PFSK-1 (cell line): ENCODE measurements at regions not wholly inside any gene's neighbourhood (a gene's known extent, or its start where the extent isn't known, plus 50 kb on each side); places are given as distances from the start of the nearest gene placed in this dataset.

Experiments used
- POLR2AphosphoS5 ChIP-seq: IDR thresholded peaks from 2 replicates; pipeline ENCODE4 v1.6.1; 2012; ENCODE audit warnings: low read depth, mild to moderate bottlenecking, control low read depth, low read length, moderate library complexity
- REST ChIP-seq, 2 experiments: IDR thresholded peaks; 2 replicates each; pipeline versions ENCODE4 v1.6.1 to v1.8.0; 2011 to 2012; ENCODE audit warnings: low read depth in 2 of 2, low read length in 2 of 2, control low read depth in 1 of 2, inconsistent platforms in 1 of 2, mild to moderate bottlenecking in 1 of 2, moderate library complexity in 1 of 2; ENCODE audit not compliant: insufficient read depth in 1 of 2
- SIN3A ChIP-seq: IDR thresholded peaks from 2 replicates; pipeline ENCODE4 v1.6.1; 2012; ENCODE audit warnings: mild to moderate bottlenecking, low read length, moderate library complexity, borderline replicate concordance; ENCODE audit not compliant: insufficient read depth

DNA sequence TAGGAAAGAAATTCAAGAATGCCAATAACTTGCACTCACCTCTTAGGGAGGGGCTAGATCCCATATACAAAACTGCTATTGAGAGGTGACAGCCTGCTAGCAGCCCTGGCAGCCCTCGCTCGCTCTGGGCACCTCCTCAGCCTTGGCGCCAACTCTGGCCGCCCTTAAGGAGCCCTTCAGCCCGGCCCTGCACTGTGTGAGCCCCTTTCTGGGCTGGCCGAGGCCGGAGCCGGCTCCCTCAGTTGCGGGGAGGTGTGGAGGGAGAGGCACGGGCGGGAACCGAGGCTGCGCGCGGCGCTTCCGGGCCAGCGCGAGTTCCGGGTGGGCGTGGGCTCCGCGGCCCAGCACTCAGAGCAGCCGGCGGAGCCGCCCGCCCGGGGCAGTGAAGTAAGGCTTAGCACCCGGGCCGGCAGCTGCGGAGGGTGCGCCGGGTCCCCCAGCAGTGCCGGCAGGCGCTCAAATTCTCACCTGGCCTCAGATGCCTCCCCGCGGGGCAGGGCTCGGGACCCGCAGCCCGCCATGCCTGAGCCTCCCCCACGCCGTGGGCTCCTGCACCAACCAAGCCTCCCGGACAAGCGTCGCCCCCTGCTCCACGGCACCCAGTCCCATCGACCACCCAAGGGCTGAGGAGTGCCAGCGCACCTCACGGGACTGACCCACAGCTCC lies 329.9 kb downstream of the FAM181B start:
- TF ChIP-seq SIN3A (no peak), POLR2AphosphoS5 (no peak), REST (IDR thresholded peaks at IDR 0.05; ENCODE audit: insufficient read depth in 1 of 2, low read depth in 2 of 2, low read length in 2 of 2) (no peak)
